GM18519 (cell line): ENCODE measurements at regions not wholly inside any gene's neighbourhood (a gene's known extent, or its start where the extent isn't known, plus 50 kb on each side); places are given as distances from the start of the nearest gene placed in this dataset.
"Not testable (repeated sequence)": the region's sequence is repeated elsewhere in the genome, so short reads cannot be mapped to it uniquely, and the experiment has no call there.

Source experiments
- ATAC-seq: cut with Tn5 transposase; IDR thresholded peaks from one replicate; pipeline ENCODE4 v1.9.1; 2021; ENCODE audit warnings: mild to moderate bottlenecking, moderate library complexity; ENCODE audit not compliant: unreplicated experiment, low FRiP score

- ATAC-seq = no peak
Observed at GRCh38 chr1:182003953-182004586, 57.4 kb downstream of the ZNF648 start.

GRCh38 chr1:182003025-182003725, 58.3 kb downstream of the ZNF648 start:
- no peak for ATAC-seq

GRCh38 chr1:182002570-182002969, 58.9 kb downstream of the ZNF648 start:
- ATAC-seq = no peak

- ATAC-seq = no peak
Observed at GRCh38 chr1:181998858-181999257, 62.7 kb downstream of the ZNF648 start.

GRCh38 chr1:181992072-181992471, 69.4 kb downstream of the ZNF648 start:
- no peak for ATAC-seq

- no peak for ATAC-seq
Observed at GRCh38 chr1:181990728-181991127, 70.8 kb downstream of the ZNF648 start.

GRCh38 chr1:181989261-181989920, 72.1 kb downstream of the ZNF648 start:
- ATAC-seq = no peak

- ATAC-seq = no peak
Observed at GRCh38 chr1:181987996-181988395, 73.5 kb downstream of the ZNF648 start.

GRCh38 chr1:181987334-181987895, 74.1 kb downstream of the ZNF648 start:
- no peak for ATAC-seq

- ATAC-seq = no peak
Observed at GRCh38 chr1:181986907-181987305, 74.6 kb downstream of the ZNF648 start.

GRCh38 chr1:181985936-181986906, 75.3 kb downstream of the ZNF648 start:
- ATAC-seq = no peak

GRCh38 chr1:181985281-181985680, 76.2 kb downstream of the ZNF648 start:
- ATAC-seq = no peak

- no peak for ATAC-seq
Observed at GRCh38 chr1:181984006-181984405, 77.5 kb downstream of the ZNF648 start.

- no peak for ATAC-seq
Observed at GRCh38 chr1:181981821-181982220, 79.7 kb downstream of the ZNF648 start.

- no peak for ATAC-seq
Observed at GRCh38 chr1:181972256-181972655, 89.3 kb downstream of the ZNF648 start.

- no peak for ATAC-seq
Observed at GRCh38 chr1:181971424-181971823, 90.1 kb downstream of the ZNF648 start.

GRCh38 chr1:181969902-181970301, 91.6 kb downstream of the ZNF648 start:
- ATAC-seq = no peak

- ATAC-seq = not testable (repeated sequence)
Observed at GRCh38 chr1:181954696-181955095, 106.8 kb downstream of the ZNF648 start.

- ATAC-seq = not testable (repeated sequence)
Observed at GRCh38 chr1:181954178-181954577, 107.3 kb downstream of the ZNF648 start.

GRCh38 chr1:181953596-181953995, 107.9 kb downstream of the ZNF648 start:
- no peak for ATAC-seq
